ENCODE measurements at regions not wholly inside any gene's neighbourhood (a gene's known extent, or its start where the extent isn't known, plus 50 kb on each side); places are given as distances from the start of the nearest gene placed in this dataset.

DNA sequence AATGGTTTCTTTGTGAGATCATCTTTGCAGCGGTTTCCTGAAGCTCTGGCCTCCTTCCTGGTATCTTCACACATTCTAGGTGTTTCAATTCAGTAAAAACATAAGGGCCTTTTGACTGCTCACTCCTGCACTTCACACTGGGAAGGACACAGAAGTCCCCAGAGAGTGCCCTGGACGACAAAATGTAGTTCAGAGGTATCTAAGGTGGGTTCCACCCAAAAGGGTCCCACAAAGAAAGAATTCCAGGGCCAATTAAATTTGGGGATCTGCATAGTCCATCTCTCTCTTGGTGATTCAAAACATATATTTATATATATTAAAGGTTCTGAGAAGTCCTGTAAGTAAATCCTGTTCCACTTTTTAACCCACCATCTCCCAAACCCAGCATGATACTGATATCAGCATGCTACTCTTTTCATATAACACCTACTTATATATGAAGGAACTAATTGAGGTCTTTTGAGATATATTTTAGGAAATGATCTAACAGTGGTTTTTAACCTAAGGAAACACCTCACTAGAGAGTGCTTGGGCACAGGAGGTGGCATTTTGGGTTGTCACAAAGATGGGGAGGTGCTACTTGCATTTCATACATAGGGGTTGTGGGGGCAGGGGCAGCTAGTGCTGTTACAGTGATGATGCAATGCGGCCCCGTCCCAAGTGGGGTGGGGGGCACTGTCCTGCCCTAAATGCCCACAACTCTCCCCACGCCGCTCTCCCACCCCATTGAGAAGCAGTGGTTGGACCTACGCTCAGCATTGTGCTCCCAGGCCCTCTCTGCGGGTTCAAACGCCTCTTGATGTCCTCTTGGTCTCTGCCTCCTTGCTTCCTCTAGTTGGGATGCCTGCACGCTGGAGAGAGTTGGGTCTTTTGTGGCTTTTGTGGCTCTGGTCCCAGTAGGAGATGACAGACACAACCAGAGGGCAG lies 109.4 kb downstream of the ARF6 start:
- Histone ChIP-seq H2BK12ac (ENCODE audit: low read length in 2 of 2) (peak overlapping the region; percentile 94 to 100), H2AFZ (ENCODE audit: low read depth, low read length) (no peak overlapping the region), H3K4me2 (ENCODE audit: low read length, poor library complexity, severe bottlenecking) (no peak overlapping the region), H3K4ac (ENCODE audit: low read depth in 1 of 2, low read length in 2 of 2) (peak overlapping the region; percentile 90 to 92), H3K9me3 (ENCODE audit: control insufficient read depth, low read length) (no peaks in the 10 kb centered on the region), H3K4me1 (ENCODE audit: control insufficient read depth, insufficient read depth, low read depth, low read length) (peaks cover 31% of the 10 kb centered on the region), H3K18ac (ENCODE audit: low read depth in 1 of 2, low read length in 2 of 2) (peak overlapping the region; percentile 77 to 94), H2BK15ac (ENCODE audit: low read depth, poor library complexity, severe bottlenecking) (peak overlapping the region; percentile 55), H2BK5ac (ENCODE audit: low read depth, low read length, poor library complexity, severe bottlenecking) (no peak overlapping the region), H2AK5ac (ENCODE audit: low read length, severe bottlenecking) (peak overlapping the region; percentile 95), H3K27ac (ENCODE audit: low read length, poor library complexity, severe bottlenecking) (peak overlapping the region; percentile 77), H3K14ac (ENCODE audit: low read length in 2 of 2) (peak overlapping the region in 1 of 2 experiments; percentile 63), H3K9ac (ENCODE audit: low read length) (peak overlapping the region; percentile 92), H3K79me1 (replicated peaks; ENCODE audit: low read length, poor library complexity, severe bottlenecking) (no peaks in the 10 kb centered on the region), H3K4me3 (ENCODE audit: insufficient read depth in 1 of 2, low read depth in 1 of 2, low read length in 2 of 2) (peak overlapping the region in 1 of 2 experiments; percentile 80), H4K8ac (ENCODE audit: low read length) (peak overlapping the region; percentile 58), H2BK120ac (ENCODE audit: low read depth, low read length) (peak overlapping the region; percentile 94), H3K27me3 (ENCODE audit: control insufficient read depth in 1 of 2, insufficient read depth in 1 of 2, low read length in 2 of 2) (no peaks in the 10 kb centered on the region), H3K36me3 (ENCODE audit: control insufficient read depth in 1 of 2, insufficient read depth in 2 of 2, low read depth in 1 of 2, low read length in 2 of 2) (no peaks in the 10 kb centered on the region), H4K91ac (ENCODE audit: low read length) (peak overlapping the region; percentile 97), H3K23ac (ENCODE audit: low read length in 2 of 2) (peak overlapping the region in 1 of 2 experiments; percentile 81)
- DNase-seq, result no peak
- WGBS, result 78% methylated on average over 10 of the region's 10 CpGs

- H3K4me3 ChIP-seq (ENCODE audit: insufficient read depth in 1 of 2, low read depth in 1 of 2, low read length in 2 of 2), result peak overlapping the region; percentile 48 to 80
- WGBS, result 36% methylated on average over 6 of the region's 7 CpGs
Measured at GRCh38 chr14:50002926-50003212, 110.0 kb downstream of the ARF6 start.

GRCh38 chr14:50003213-50004021 lies 110.5 kb downstream of the ARF6 start:
- peak overlapping the region; percentile 77 to 94 for H3K18ac ChIP-seq (ENCODE audit: low read depth in 1 of 2, low read length in 2 of 2)
- peak overlapping the region; percentile 90 to 92 for H3K4ac ChIP-seq (ENCODE audit: low read depth in 1 of 2, low read length in 2 of 2)
- H3K4me3 ChIP-seq (ENCODE audit: insufficient read depth in 1 of 2, low read depth in 1 of 2, low read length in 2 of 2), result peak overlapping the region; percentile 48 to 80
- H2BK15ac ChIP-seq (ENCODE audit: low read depth, poor library complexity, severe bottlenecking), result peak overlapping the region; percentile 64
- H4K8ac ChIP-seq (ENCODE audit: low read length), result peak overlapping the region; percentile 90
- WGBS, result 8% methylated on average over 49 of the region's 54 CpGs
- H2BK120ac ChIP-seq (ENCODE audit: low read depth, low read length), result peak overlapping the region; percentile 79
- no peak overlapping the region for H3K23ac ChIP-seq (ENCODE audit: low read length in 2 of 2)
- peak overlapping the region in 1 of 2 experiments; percentile 93 for H3K14ac ChIP-seq (ENCODE audit: low read length in 2 of 2)
- H3K9ac ChIP-seq (ENCODE audit: low read length), result peak overlapping the region; percentile 92
- H2AFZ ChIP-seq (ENCODE audit: low read depth, low read length), result peak overlapping the region; percentile 11
- peak overlapping the region; percentile 88 for H4K91ac ChIP-seq (ENCODE audit: low read length)
- H3K4me1 ChIP-seq (ENCODE audit: control insufficient read depth, insufficient read depth, low read depth, low read length), result peaks cover 28% of the 10 kb centered on the region
- H3K79me1 ChIP-seq (replicated peaks; ENCODE audit: low read length, poor library complexity, severe bottlenecking), result no peaks in the 10 kb centered on the region
- no peak overlapping the region for H2BK5ac ChIP-seq (ENCODE audit: low read depth, low read length, poor library complexity, severe bottlenecking)
- H3K27me3 ChIP-seq (ENCODE audit: control insufficient read depth in 1 of 2, insufficient read depth in 1 of 2, low read length in 2 of 2), result no peaks in the 10 kb centered on the region
- DNase-seq, result peak; percentile 81
- H2BK12ac ChIP-seq (ENCODE audit: low read length in 2 of 2), result peak overlapping the region; percentile 65 to 94
- peak overlapping the region; percentile 57 for H3K4me2 ChIP-seq (ENCODE audit: low read length, poor library complexity, severe bottlenecking)
- H3K36me3 ChIP-seq (ENCODE audit: control insufficient read depth in 1 of 2, insufficient read depth in 2 of 2, low read depth in 1 of 2, low read length in 2 of 2), result no peaks in the 10 kb centered on the region
- peak overlapping the region; percentile 68 for H3K27ac ChIP-seq (ENCODE audit: low read length, poor library complexity, severe bottlenecking)
- H3K9me3 ChIP-seq (ENCODE audit: control insufficient read depth, low read length), result no peaks in the 10 kb centered on the region
- peak overlapping the region; percentile 95 for H2AK5ac ChIP-seq (ENCODE audit: low read length, severe bottlenecking)

More at GRCh38 chr14:50002926-50003212, 110.0 kb downstream of the ARF6 start:
- H2AFZ ChIP-seq (ENCODE audit: low read depth, low read length), result no peak overlapping the region
- H3K4ac ChIP-seq (ENCODE audit: low read depth in 1 of 2, low read length in 2 of 2), result peak overlapping the region; percentile 90 to 92
- no peak overlapping the region for H2BK5ac ChIP-seq (ENCODE audit: low read depth, low read length, poor library complexity, severe bottlenecking)
- H4K8ac ChIP-seq (ENCODE audit: low read length), result peak overlapping the region; percentile 90
- DNase-seq, result peak; percentile 12
- peak overlapping the region; percentile 88 for H4K91ac ChIP-seq (ENCODE audit: low read length)
- H3K36me3 ChIP-seq (ENCODE audit: control insufficient read depth in 1 of 2, insufficient read depth in 2 of 2, low read depth in 1 of 2, low read length in 2 of 2), result no peaks in the 10 kb centered on the region
- H3K18ac ChIP-seq (ENCODE audit: low read depth in 1 of 2, low read length in 2 of 2), result peak overlapping the region; percentile 77 to 94
- no peaks in the 10 kb centered on the region for H3K27me3 ChIP-seq (ENCODE audit: control insufficient read depth in 1 of 2, insufficient read depth in 1 of 2, low read length in 2 of 2)
- peak overlapping the region in 1 of 2 experiments; percentile 93 for H3K14ac ChIP-seq (ENCODE audit: low read length in 2 of 2)
- H3K9me3 ChIP-seq (ENCODE audit: control insufficient read depth, low read length), result no peaks in the 10 kb centered on the region
- peak overlapping the region; percentile 68 for H3K27ac ChIP-seq (ENCODE audit: low read length, poor library complexity, severe bottlenecking)
- peak overlapping the region; percentile 55 for H2BK15ac ChIP-seq (ENCODE audit: low read depth, poor library complexity, severe bottlenecking)
- H3K23ac ChIP-seq (ENCODE audit: low read length in 2 of 2), result peak overlapping the region in 1 of 2 experiments; percentile 81
- H3K9ac ChIP-seq (ENCODE audit: low read length), result peak overlapping the region; percentile 92
- peaks cover 31% of the 10 kb centered on the region for H3K4me1 ChIP-seq (ENCODE audit: control insufficient read depth, insufficient read depth, low read depth, low read length)
- peak overlapping the region; percentile 57 for H3K4me2 ChIP-seq (ENCODE audit: low read length, poor library complexity, severe bottlenecking)
- peak overlapping the region; percentile 71 for H2BK120ac ChIP-seq (ENCODE audit: low read depth, low read length)
- peak overlapping the region; percentile 95 for H2AK5ac ChIP-seq (ENCODE audit: low read length, severe bottlenecking)
- H3K79me1 ChIP-seq (replicated peaks; ENCODE audit: low read length, poor library complexity, severe bottlenecking), result no peaks in the 10 kb centered on the region
- peak overlapping the region; percentile 65 to 94 for H2BK12ac ChIP-seq (ENCODE audit: low read length in 2 of 2)

GRCh38 chr14:50006141-50006540 lies 110.2 kb downstream of the VCPKMT start:
- Histone ChIP-seq H2BK120ac (ENCODE audit: low read depth, low read length) (no peak overlapping the region), H2BK5ac (ENCODE audit: low read depth, low read length, poor library complexity, severe bottlenecking) (no peak overlapping the region), H4K8ac (ENCODE audit: low read length) (no peak overlapping the region), H2BK15ac (ENCODE audit: low read depth, poor library complexity, severe bottlenecking) (no peak overlapping the region), H3K9ac (ENCODE audit: low read length) (no peak overlapping the region), H3K27me3 (ENCODE audit: control insufficient read depth in 1 of 2, insufficient read depth in 1 of 2, low read length in 2 of 2) (no peaks in the 10 kb centered on the region), H3K36me3 (ENCODE audit: control insufficient read depth in 1 of 2, insufficient read depth in 2 of 2, low read depth in 1 of 2, low read length in 2 of 2) (no peaks in the 10 kb centered on the region), H3K14ac (ENCODE audit: low read length in 2 of 2) (no peak overlapping the region), H3K79me1 (replicated peaks; ENCODE audit: low read length, poor library complexity, severe bottlenecking) (no peaks in the 10 kb centered on the region), H3K4me1 (ENCODE audit: control insufficient read depth, insufficient read depth, low read depth, low read length) (peaks cover 17% of the 10 kb centered on the region), H3K4me2 (ENCODE audit: low read length, poor library complexity, severe bottlenecking) (no peak overlapping the region), H2BK12ac (ENCODE audit: low read length in 2 of 2) (no peak overlapping the region), H3K4me3 (ENCODE audit: insufficient read depth in 1 of 2, low read depth in 1 of 2, low read length in 2 of 2) (no peak overlapping the region), H2AK5ac (ENCODE audit: low read length, severe bottlenecking) (no peak overlapping the region), H3K4ac (ENCODE audit: low read depth in 1 of 2, low read length in 2 of 2) (no peak overlapping the region), H4K91ac (ENCODE audit: low read length) (no peak overlapping the region), H3K9me3 (ENCODE audit: control insufficient read depth, low read length) (no peaks in the 10 kb centered on the region), H3K23ac (ENCODE audit: low read length in 2 of 2) (no peak overlapping the region), H3K27ac (ENCODE audit: low read length, poor library complexity, severe bottlenecking) (no peak overlapping the region), H2AFZ (ENCODE audit: low read depth, low read length) (no peak overlapping the region), H3K18ac (ENCODE audit: low read depth in 1 of 2, low read length in 2 of 2) (peak overlapping the region in 1 of 2 experiments; percentile 18)
- no peak for DNase-seq
- 98% methylated on average over 4 of the region's 4 CpGs for WGBS

Data from mesenchymal stem cell (in vitro differentiated cells and primary cell).